ENCODE measurements at regions not wholly inside any gene's neighbourhood (a gene's known extent, or its start where the extent isn't known, plus 50 kb on each side); places are given as distances from the start of the nearest gene placed in this dataset.

GRCh38 chr10:59027975-59028655 is 148.3 kb upstream of the PHYHIPL start:
- H3K4me2 ChIP-seq (ENCODE audit: low read length) = no peak overlapping the region
- H3K79me2 ChIP-seq (ENCODE audit: low read length) = no peaks in the 10 kb centered on the region
- H2AFZ ChIP-seq (ENCODE audit: low read length) = no peak overlapping the region
- DNase-seq (no peak), ATAC-seq (no peak)
- no TSS peak for BruUV-seq (replicated peaks)
- peaks cover 11% of the 10 kb centered on the region; the same call in 1 of the 2 replicates for H3K27me3 ChIP-seq (ENCODE audit: low read length)
- H3K36me3 ChIP-seq (ENCODE audit: low read depth, low read length) = no peaks in the 10 kb centered on the region
- H3K9me2 ChIP-seq (replicated peaks; ENCODE audit: low read length) = no peaks in the 10 kb centered on the region
- H3K27ac ChIP-seq (ENCODE audit: low read length) = no peak overlapping the region
- CTCF ChIA-PET = no interaction called here
- no peaks in the 10 kb centered on the region for H3K4me1 ChIP-seq (ENCODE audit: insufficient read depth, low read length)
- H3F3A ChIP-seq (ENCODE audit: low read length, unreplicated experiment) = no peaks in the 10 kb centered on the region
- no peak overlapping the region for H3K9ac ChIP-seq (ENCODE audit: low read length)
- no peaks in the 10 kb centered on the region for H4K20me1 ChIP-seq (ENCODE audit: low read length)
- POLR2A ChIA-PET (ENCODE audit: unreplicated experiment) = no interaction called here
- TF ChIP-seq EZH2phosphoT487 (IDR thresholded peaks at IDR 0.05; ENCODE audit: borderline replicate concordance, low read length) = no peak
- no peak for TF ChIP-seq EZH2 (IDR thresholded peaks at IDR 0.05; ENCODE audit: low read length, unreplicated experiment)
- no peak for TF ChIP-seq CTCF (conservative IDR thresholded peaks at IDR 0.05; ENCODE audit: low read depth, low read length)
- no peaks in the 10 kb centered on the region for H3K9me3 ChIP-seq (ENCODE audit: low read length)
- intact Hi-C loops (cut with micrococcal nuclease) = no loop called here
- H3K4me3 ChIP-seq (ENCODE audit: low read length) = no peak overlapping the region

GRCh38 chr10:59033622-59034021 is 142.8 kb upstream of the PHYHIPL start:
- no peak overlapping the region for H3K9ac ChIP-seq (ENCODE audit: low read length)
- no peaks in the 10 kb centered on the region for H3K9me2 ChIP-seq (replicated peaks; ENCODE audit: low read length)
- DNase-seq (no peak), ATAC-seq (no peak)
- H3K27ac ChIP-seq (ENCODE audit: low read length) = no peak overlapping the region
- no peaks in the 10 kb centered on the region for H3K36me3 ChIP-seq (ENCODE audit: low read depth, low read length)
- H3F3A ChIP-seq (ENCODE audit: low read length, unreplicated experiment) = no peaks in the 10 kb centered on the region
- no TSS peak for BruUV-seq (replicated peaks)
- H2AFZ ChIP-seq (ENCODE audit: low read length) = no peak overlapping the region
- ChIA-PET POLR2A (ENCODE audit: unreplicated experiment) (no interaction called here), CTCF (no interaction called here)
- H3K79me2 ChIP-seq (ENCODE audit: low read length) = no peaks in the 10 kb centered on the region
- no peaks in the 10 kb centered on the region for H3K9me3 ChIP-seq (ENCODE audit: low read length)
- H3K4me1 ChIP-seq (ENCODE audit: insufficient read depth, low read length) = no peaks in the 10 kb centered on the region
- TF ChIP-seq CTCF (conservative IDR thresholded peaks at IDR 0.05; ENCODE audit: low read depth, low read length) (no peak), EZH2phosphoT487 (IDR thresholded peaks at IDR 0.05; ENCODE audit: borderline replicate concordance, low read length) (no peak), EZH2 (IDR thresholded peaks at IDR 0.05; ENCODE audit: low read length, unreplicated experiment) (no peak)
- H3K4me2 ChIP-seq (ENCODE audit: low read length) = no peak overlapping the region
- no peaks in the 10 kb centered on the region for H4K20me1 ChIP-seq (ENCODE audit: low read length)
- intact Hi-C loops (cut with micrococcal nuclease) = no loop called here
- H3K27me3 ChIP-seq (ENCODE audit: low read length) = peaks cover 11% of the 10 kb centered on the region; the same call in 1 of the 2 replicates
- H3K4me3 ChIP-seq (ENCODE audit: low read length) = no peak overlapping the region

- Histone ChIP-seq H4K20me1 (ENCODE audit: low read length) (no peaks in the 10 kb centered on the region), H3K27ac (ENCODE audit: low read length) (no peak overlapping the region), H3K4me2 (ENCODE audit: low read length) (no peak overlapping the region), H3K4me1 (ENCODE audit: insufficient read depth, low read length) (no peaks in the 10 kb centered on the region), H3K4me3 (ENCODE audit: low read length) (no peak overlapping the region), H3K9me2 (replicated peaks; ENCODE audit: low read length) (no peaks in the 10 kb centered on the region), H3K27me3 (ENCODE audit: low read length) (peaks cover 11% of the 10 kb centered on the region; the same call in 1 of the 2 replicates), H3K9me3 (ENCODE audit: low read length) (no peaks in the 10 kb centered on the region), H3K36me3 (ENCODE audit: low read depth, low read length) (no peaks in the 10 kb centered on the region), H3K9ac (ENCODE audit: low read length) (no peak overlapping the region), H3F3A (ENCODE audit: low read length, unreplicated experiment) (no peaks in the 10 kb centered on the region), H2AFZ (ENCODE audit: low read length) (no peak overlapping the region), H3K79me2 (ENCODE audit: low read length) (no peaks in the 10 kb centered on the region)
- no peak for ATAC-seq
- ChIA-PET CTCF (no interaction called here), POLR2A (ENCODE audit: unreplicated experiment) (no interaction called here)
- no peak for TF ChIP-seq EZH2phosphoT487 (IDR thresholded peaks at IDR 0.05; ENCODE audit: borderline replicate concordance, low read length)
- TF ChIP-seq CTCF (conservative IDR thresholded peaks at IDR 0.05; ENCODE audit: low read depth, low read length) = no peak
- TF ChIP-seq EZH2 (IDR thresholded peaks at IDR 0.05; ENCODE audit: low read length, unreplicated experiment) = no peak
- BruUV-seq (replicated peaks) = no TSS peak
- no peak for DNase-seq
- intact Hi-C loops (cut with micrococcal nuclease) = no loop called here
Observed at GRCh38 chr10:59036311-59037017, 140.0 kb upstream of the PHYHIPL start.

Data from PC-3 (cell line).